ENCODE measurements at regions not wholly inside any gene's neighbourhood (a gene's known extent, or its start where the extent isn't known, plus 50 kb on each side); places are given as distances from the start of the nearest gene placed in this dataset.
"Not testable (repeated sequence)": the region's sequence is repeated elsewhere in the genome, so short reads cannot be mapped to it uniquely, and the experiment has no call there.

DNA sequence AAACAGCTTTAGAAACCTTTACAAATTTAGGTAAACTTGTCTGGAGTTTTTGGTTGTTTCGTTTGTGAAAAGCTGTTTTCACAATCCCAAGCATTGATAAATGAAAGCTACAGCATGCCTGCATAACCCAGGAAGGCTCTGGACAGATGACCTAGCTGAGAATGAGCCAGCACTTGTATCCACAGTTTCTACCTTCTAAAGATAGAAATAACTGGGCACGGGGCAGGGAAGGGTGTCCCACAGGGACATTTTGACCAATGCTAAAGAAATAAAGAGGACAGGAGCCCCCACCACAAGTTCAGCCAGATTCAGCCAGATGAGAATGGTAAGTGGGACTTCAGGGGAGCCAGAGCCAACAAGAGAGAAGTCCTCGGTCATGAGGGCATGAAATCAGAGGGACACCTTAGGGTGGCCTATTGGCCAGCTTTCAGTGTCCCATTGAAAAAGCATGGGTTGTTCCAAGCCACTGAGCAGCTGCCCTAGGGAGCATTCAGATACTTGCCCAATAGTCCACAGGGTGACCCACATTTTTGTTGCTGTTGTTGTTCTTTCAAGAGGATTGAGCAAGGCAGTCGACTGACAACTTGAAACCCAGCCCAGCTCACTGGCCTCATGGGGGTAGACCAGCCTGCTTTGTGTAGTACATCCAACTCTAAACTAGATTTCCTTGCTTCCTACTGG lies 140.3 kb upstream of the NUDT4 start:
- no peaks in the 10 kb centered on the region for H3K36me3 ChIP-seq (ENCODE audit: control insufficient read depth, low read length)
- no peaks in the 10 kb centered on the region for H3K27me3 ChIP-seq (ENCODE audit: control insufficient read depth, low read length)
- no peaks in the 10 kb centered on the region for H3F3A ChIP-seq (ENCODE audit: control insufficient read depth, insufficient read depth)
- H3K79me2 ChIP-seq (ENCODE audit: control insufficient read depth, low read length), result no peaks in the 10 kb centered on the region
- no peaks in the 10 kb centered on the region for H4K20me1 ChIP-seq (ENCODE audit: control insufficient read depth, insufficient read depth, low read depth, low read length)
- H3K4me3 ChIP-seq (ENCODE audit: low read length), result no peak overlapping the region
- no peaks in the 10 kb centered on the region for H3K9me3 ChIP-seq (ENCODE audit: control insufficient read depth, insufficient read depth, low read length)
- no peaks in the 10 kb centered on the region for H3K4me1 ChIP-seq (ENCODE audit: control insufficient read depth, low read length)
- H3K9me2 ChIP-seq (replicated peaks; ENCODE audit: control insufficient read depth, low read length), result no peaks in the 10 kb centered on the region
- no peak overlapping the region for H3K27ac ChIP-seq (ENCODE audit: low read depth, low read length)
- no peak for TF ChIP-seq EZH2phosphoT487 (IDR thresholded peaks at IDR 0.05; ENCODE audit: borderline replicate concordance, low read length)
- TF ChIP-seq, protein P1, sequence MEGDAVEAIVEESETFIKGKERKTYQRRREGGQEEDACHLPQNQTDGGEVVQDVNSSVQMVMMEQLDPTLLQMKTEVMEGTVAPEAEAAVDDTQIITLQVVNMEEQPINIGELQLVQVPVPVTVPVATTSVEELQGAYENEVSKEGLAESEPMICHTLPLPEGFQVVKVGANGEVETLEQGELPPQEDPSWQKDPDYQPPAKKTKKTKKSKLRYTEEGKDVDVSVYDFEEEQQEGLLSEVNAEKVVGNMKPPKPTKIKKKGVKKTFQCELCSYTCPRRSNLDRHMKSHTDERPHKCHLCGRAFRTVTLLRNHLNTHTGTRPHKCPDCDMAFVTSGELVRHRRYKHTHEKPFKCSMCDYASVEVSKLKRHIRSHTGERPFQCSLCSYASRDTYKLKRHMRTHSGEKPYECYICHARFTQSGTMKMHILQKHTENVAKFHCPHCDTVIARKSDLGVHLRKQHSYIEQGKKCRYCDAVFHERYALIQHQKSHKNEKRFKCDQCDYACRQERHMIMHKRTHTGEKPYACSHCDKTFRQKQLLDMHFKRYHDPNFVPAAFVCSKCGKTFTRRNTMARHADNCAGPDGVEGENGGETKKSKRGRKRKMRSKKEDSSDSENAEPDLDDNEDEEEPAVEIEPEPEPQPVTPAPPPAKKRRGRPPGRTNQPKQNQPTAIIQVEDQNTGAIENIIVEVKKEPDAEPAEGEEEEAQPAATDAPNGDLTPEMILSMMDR (IDR thresholded peaks at IDR 0.05; ENCODE audit: low read depth, low read length, poor library complexity, severe bottlenecking), result no peak
- H3K4me2 ChIP-seq (ENCODE audit: low read length), result no peak overlapping the region

DNA sequence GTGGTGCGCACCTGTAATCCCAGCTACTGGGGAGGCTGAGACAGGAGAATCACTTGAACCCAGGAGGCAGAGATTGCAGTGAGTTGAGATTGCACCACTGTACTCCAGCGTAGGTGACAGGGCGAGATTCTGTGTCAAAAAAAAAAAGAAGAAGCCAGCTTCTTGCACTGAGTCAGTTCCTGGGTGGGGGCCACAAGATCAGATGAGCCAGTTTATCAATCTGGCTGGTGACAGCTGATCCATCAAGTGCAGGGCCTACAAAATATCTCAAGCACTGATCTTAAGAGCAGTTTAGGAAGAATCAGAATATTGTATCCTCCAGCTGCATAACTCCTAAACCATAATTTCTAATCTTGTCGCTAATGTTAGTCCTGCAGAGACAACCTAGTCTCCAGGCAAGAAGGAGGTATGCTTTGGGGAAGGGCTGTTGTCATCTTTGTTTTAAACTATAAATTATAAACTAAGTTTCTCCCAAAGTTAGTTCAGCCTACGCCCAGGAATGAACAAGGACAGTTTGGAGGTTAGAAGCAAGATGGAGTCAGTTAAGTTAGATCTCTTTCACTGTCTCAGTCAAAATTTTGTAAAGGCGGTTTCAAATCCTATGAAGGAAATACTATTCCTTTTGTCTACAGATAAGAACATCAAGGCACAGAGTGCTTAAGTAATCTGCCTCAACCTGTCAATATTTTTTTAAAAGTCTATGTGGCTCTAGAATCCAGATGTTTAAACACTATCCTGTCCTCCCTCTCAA lies 139.0 kb upstream of the NUDT4 start:
- not testable (repeated sequence) for H3K27me3 ChIP-seq (ENCODE audit: control insufficient read depth, low read length); H3K9me3 ChIP-seq (ENCODE audit: control insufficient read depth, insufficient read depth, low read length); H3K36me3 ChIP-seq (ENCODE audit: control insufficient read depth, low read length); H3K27ac ChIP-seq (ENCODE audit: low read depth, low read length); H3K4me3 ChIP-seq (ENCODE audit: low read length); H3K79me2 ChIP-seq (ENCODE audit: control insufficient read depth, low read length); H3K4me1 ChIP-seq (ENCODE audit: control insufficient read depth, low read length); H3K9me2 ChIP-seq (replicated peaks; ENCODE audit: control insufficient read depth, low read length); H3F3A ChIP-seq (ENCODE audit: control insufficient read depth, insufficient read depth); H3K4me2 ChIP-seq (ENCODE audit: low read length); H4K20me1 ChIP-seq (ENCODE audit: control insufficient read depth, insufficient read depth, low read depth, low read length)

DNA sequence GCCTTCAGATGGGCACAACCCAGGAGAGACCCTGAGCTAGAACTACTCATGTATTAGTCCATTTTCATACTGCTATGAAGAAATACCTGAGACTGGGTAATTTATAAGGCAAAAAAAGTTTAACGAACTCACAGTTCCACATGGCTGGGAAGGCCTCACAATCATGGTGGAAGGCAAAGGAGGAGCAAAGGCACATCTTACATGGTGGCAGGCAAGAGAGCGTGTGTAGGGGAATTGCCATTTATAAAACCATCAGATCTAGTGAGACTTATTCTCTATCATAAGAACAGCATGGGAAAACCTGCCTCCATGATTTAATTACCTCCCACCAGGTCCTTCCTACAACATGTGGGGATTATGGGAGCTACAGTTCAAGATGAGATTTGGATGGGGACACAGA lies 137.9 kb upstream of the NUDT4 start:
- H3K27me3 ChIP-seq (ENCODE audit: control insufficient read depth, low read length); H3K9me3 ChIP-seq (ENCODE audit: control insufficient read depth, insufficient read depth, low read length); H3K4me3 ChIP-seq (ENCODE audit: low read length); H3K36me3 ChIP-seq (ENCODE audit: control insufficient read depth, low read length); H3K27ac ChIP-seq (ENCODE audit: low read depth, low read length); H3F3A ChIP-seq (ENCODE audit: control insufficient read depth, insufficient read depth); H3K4me2 ChIP-seq (ENCODE audit: low read length); H4K20me1 ChIP-seq (ENCODE audit: control insufficient read depth, insufficient read depth, low read depth, low read length); H3K9me2 ChIP-seq (replicated peaks; ENCODE audit: control insufficient read depth, low read length); H3K79me2 ChIP-seq (ENCODE audit: control insufficient read depth, low read length): not testable (repeated sequence)
- peaks cover 17% of the 10 kb centered on the region for H3K4me1 ChIP-seq (ENCODE audit: control insufficient read depth, low read length)

DNA sequence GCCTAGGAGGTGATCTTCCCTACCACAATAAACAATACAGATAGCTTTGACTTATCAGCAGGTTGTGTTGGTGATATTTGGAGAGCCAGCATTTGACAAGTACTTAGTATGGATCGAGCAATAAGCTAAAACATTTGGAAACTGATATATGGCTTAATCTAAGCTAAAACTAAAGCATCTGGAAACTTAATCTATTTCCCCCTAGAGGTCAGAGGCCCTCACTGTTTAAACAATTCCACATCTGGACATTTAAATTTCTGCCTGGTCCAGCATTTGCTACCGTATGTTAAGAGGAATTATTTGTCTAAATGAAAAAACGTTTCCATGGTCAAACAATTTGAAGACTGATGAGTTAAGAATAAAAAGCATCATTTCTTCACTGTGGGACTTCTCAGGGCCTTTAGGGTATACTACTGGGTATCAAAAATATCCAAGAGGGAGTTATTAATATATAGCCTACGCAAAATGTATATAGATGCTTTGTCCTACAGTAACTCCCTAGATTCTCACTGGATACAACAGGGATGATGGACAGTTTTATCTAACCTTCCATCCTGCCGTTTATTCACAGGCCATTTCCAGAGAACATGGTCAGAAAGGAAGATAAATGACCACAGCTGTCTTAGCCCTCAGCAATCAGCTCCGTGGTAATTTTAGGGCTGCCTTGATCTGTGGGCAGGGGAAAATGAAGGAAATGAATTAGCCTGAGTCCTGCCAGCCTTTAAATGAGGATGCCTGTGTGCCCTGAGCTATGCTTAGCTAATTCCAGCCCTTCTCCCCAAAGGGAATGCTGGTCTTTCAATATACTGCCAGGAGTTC lies 135.4 kb upstream of the NUDT4 start:
- Histone ChIP-seq H3K4me1 (ENCODE audit: control insufficient read depth, low read length) (peaks cover 28% of the 10 kb centered on the region), H3K79me2 (ENCODE audit: control insufficient read depth, low read length) (no peaks in the 10 kb centered on the region), H3K4me3 (ENCODE audit: low read length) (no peak overlapping the region), H3K9me3 (ENCODE audit: control insufficient read depth, insufficient read depth, low read length) (no peaks in the 10 kb centered on the region), H3K9me2 (replicated peaks; ENCODE audit: control insufficient read depth, low read length) (no peaks in the 10 kb centered on the region), H3K27me3 (ENCODE audit: control insufficient read depth, low read length) (no peaks in the 10 kb centered on the region), H3K4me2 (ENCODE audit: low read length) (no peak overlapping the region), H3F3A (ENCODE audit: control insufficient read depth, insufficient read depth) (no peaks in the 10 kb centered on the region), H3K27ac (ENCODE audit: low read depth, low read length) (no peak overlapping the region), H3K36me3 (ENCODE audit: control insufficient read depth, low read length) (no peaks in the 10 kb centered on the region), H4K20me1 (ENCODE audit: control insufficient read depth, insufficient read depth, low read depth, low read length) (no peaks in the 10 kb centered on the region)
- no peak for TF ChIP-seq EZH2phosphoT487 (IDR thresholded peaks at IDR 0.05; ENCODE audit: borderline replicate concordance, low read length)
- TF ChIP-seq, protein P1 (IDR thresholded peaks at IDR 0.05; ENCODE audit: low read depth, low read length, poor library complexity, severe bottlenecking), result peak; percentile 26

All from DOHH2 (cell line).